SK-N-SH treated with all-trans-retinoic acid at 6 μM for 48 hours (cell line): ENCODE measurements at regions not wholly inside any gene's neighbourhood (a gene's known extent, or its start where the extent isn't known, plus 50 kb on each side); places are given as distances from the start of the nearest gene placed in this dataset.

Experiments
- ARNTL ChIP-seq: fragments of 450-650 bp; formaldehyde crosslinking; IDR thresholded peaks from 2 replicates; pipeline ENCODE4 v1.5.0; 2020; ENCODE audit warnings: low read depth, mild to moderate bottlenecking, moderate library complexity, borderline replicate concordance
- CREB5 ChIP-seq: fragments of 250-450 bp; sonication (Bioruptor Pico); IDR thresholded peaks from 2 replicates; pipeline ENCODE4 v1.5.1; 2020; ENCODE audit warnings: low read depth, mild to moderate bottlenecking, moderate library complexity
- GLIS3 ChIP-seq: fragments of 250-450 bp; sonication (Bioruptor Pico); IDR thresholded peaks from 2 replicates; pipeline ENCODE4 v1.5.0; 2020; ENCODE audit warnings: mild to moderate bottlenecking, moderate library complexity
- ISL1 ChIP-seq: fragments of 250-450 bp; sonication (Bioruptor Pico); IDR thresholded peaks from 2 replicates; pipeline ENCODE4 v2.1.2; 2022; ENCODE audit warnings: mild to moderate bottlenecking, moderate library complexity
- OSR1 ChIP-seq: fragments of 250-450 bp; sonication (Bioruptor Pico); IDR thresholded peaks from 2 replicates; pipeline ENCODE4 v1.8.0; 2022; ENCODE audit warnings: moderate library complexity, mild to moderate bottlenecking, inconsistent platforms
- PATZ1 ChIP-seq: fragments of 250-450 bp; sonication (Bioruptor Pico); IDR thresholded peaks from 2 replicates; pipeline ENCODE4 v1.8.0; 2020; ENCODE audit warnings: mild to moderate bottlenecking, moderate library complexity, borderline replicate concordance
- RARB ChIP-seq: fragments of 250-450 bp; sonication (Bioruptor Pico); IDR thresholded peaks from 2 replicates; pipeline ENCODE4 v1.8.0; 2021; ENCODE audit warnings: mild to moderate bottlenecking, moderate library complexity
- ZC3H10 ChIP-seq: fragments of 250-450 bp; sonication (Bioruptor Pico); IDR thresholded peaks from 2 replicates; pipeline ENCODE4 v1.5.1; 2021; ENCODE audit warnings: mild to moderate bottlenecking, moderate library complexity
- ZFP3 ChIP-seq: fragments of 250-450 bp; sonication (Bioruptor Pico); IDR thresholded peaks from 2 replicates; pipeline ENCODE4 v1.5.0; 2020; ENCODE audit warnings: mild to moderate bottlenecking, moderate library complexity
- ZFP30 ChIP-seq: fragments of 450-650 bp; formaldehyde crosslinking; IDR thresholded peaks from 2 replicates; pipeline ENCODE4 v1.5.0; 2022; ENCODE audit warnings: mild to moderate bottlenecking, moderate library complexity
- TF ChIP-seq, protein P1 (sequence below): fragments of 250-450 bp; sonication (Bioruptor Pico); IDR thresholded peaks from 2 replicates; pipeline ENCODE4 v1.5.1; 2021; ENCODE audit warnings: mild to moderate bottlenecking, moderate library complexity

GRCh38 chr3:135788146-135788545, 177.4 kb upstream of the PPP2R3A start:
- TF ChIP-seq OSR1 (CRISPR knock-in tag) (no peak), GLIS3 (CRISPR knock-in tag) (no peak), RARB (CRISPR knock-in tag) (no peak), ISL1 (CRISPR knock-in tag) (no peak), ZC3H10 (no peak), ZFP30 (no peak), ZFP3 (no peak), PATZ1 (CRISPR knock-in tag) (no peak), ARNTL (CRISPR knock-in tag) (no peak), CREB5 (CRISPR knock-in tag) (no peak)
- TF ChIP-seq, protein P1, sequence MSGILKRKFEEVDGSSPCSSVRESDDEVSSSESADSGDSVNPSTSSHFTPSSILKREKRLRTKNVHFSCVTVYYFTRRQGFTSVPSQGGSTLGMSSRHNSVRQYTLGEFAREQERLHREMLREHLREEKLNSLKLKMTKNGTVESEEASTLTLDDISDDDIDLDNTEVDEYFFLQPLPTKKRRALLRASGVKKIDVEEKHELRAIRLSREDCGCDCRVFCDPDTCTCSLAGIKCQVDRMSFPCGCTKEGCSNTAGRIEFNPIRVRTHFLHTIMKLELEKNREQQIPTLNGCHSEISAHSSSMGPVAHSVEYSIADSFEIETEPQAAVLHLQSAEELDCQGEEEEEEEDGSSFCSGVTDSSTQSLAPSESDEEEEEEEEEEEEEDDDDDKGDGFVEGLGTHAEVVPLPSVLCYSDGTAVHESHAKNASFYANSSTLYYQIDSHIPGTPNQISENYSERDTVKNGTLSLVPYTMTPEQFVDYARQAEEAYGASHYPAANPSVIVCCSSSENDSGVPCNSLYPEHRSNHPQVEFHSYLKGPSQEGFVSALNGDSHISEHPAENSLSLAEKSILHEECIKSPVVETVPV, result no peak
